Body of pancreas (tissue), 4 donors: ENCODE measurements at regions not wholly inside any gene's neighbourhood (a gene's known extent, or its start where the extent isn't known, plus 50 kb on each side); places are given as distances from the start of the nearest gene placed in this dataset.

Experiments
- POLR2A ChIP-seq, 3 donors: fragments of 450-650 bp; IDR thresholded peaks; one replicate each; pipeline ENCODE4 v1.6.1; 2016; ENCODE audit warnings: antibody characterized with exemption in 3 of 3, mild to moderate bottlenecking in 2 of 3
- TF ChIP-seq, protein P1 (sequence below), 7 experiments: fragments of 450-650 bp in 4 of 7; fragments of 200-600 bp in 3 of 7; sonication (generic) in 3 of 7; IDR thresholded peaks; one replicate each; pipeline ENCODE4 v1.5.1; 2016 to 2019; ENCODE audit warnings: antibody characterized with exemption in 7 of 7

DNA sequence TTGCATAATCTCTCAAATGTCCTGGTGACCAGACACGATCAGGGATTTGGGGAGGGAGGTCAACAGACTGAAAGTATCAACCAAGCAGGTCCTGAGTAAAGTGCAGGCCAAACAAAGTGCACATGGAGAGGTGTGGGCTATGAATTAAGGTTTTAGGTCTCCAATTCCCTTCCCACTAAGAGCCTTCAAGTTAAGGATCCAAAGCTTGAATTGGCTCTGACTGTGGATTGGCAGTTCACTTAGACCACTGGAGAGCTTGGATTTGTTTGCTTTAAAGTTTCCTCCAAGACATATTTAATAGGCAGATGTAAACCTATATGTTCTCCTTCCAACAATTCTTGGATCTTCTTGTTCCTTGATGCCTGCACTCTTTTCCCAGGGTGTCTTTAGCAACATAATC, 129.6 kb upstream of the IGF1 start:
- TF ChIP-seq, protein P1, sequence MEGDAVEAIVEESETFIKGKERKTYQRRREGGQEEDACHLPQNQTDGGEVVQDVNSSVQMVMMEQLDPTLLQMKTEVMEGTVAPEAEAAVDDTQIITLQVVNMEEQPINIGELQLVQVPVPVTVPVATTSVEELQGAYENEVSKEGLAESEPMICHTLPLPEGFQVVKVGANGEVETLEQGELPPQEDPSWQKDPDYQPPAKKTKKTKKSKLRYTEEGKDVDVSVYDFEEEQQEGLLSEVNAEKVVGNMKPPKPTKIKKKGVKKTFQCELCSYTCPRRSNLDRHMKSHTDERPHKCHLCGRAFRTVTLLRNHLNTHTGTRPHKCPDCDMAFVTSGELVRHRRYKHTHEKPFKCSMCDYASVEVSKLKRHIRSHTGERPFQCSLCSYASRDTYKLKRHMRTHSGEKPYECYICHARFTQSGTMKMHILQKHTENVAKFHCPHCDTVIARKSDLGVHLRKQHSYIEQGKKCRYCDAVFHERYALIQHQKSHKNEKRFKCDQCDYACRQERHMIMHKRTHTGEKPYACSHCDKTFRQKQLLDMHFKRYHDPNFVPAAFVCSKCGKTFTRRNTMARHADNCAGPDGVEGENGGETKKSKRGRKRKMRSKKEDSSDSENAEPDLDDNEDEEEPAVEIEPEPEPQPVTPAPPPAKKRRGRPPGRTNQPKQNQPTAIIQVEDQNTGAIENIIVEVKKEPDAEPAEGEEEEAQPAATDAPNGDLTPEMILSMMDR (IDR thresholded peaks at IDR 0.05), result no peak
- TF ChIP-seq POLR2A (IDR thresholded peaks at IDR 0.05), result no peak
